PC-3 (cell line): ENCODE measurements at regions not wholly inside any gene's neighbourhood (a gene's known extent, or its start where the extent isn't known, plus 50 kb on each side); places are given as distances from the start of the nearest gene placed in this dataset.

Experiments
- ATAC-seq: fragments of 200-7000 bp; cut with Tn5 transposase; 2 replicates; pipeline ENCODE4 v1.9.1; 2020; ENCODE audit warnings: mild to moderate bottlenecking, moderate library complexity
- BruUV-seq: library from RNA; stranded (reverse); fragments of 400-500 nt; replicated peaks from 2 replicates; lab custom pipeline; 2021; lab: Mats Ljungman, UMichigan
- CTCF ChIA-PET: fragments of 300-600 bp; sonication (Branson Sonifier 250); formaldehyde crosslinking; loops from one replicate; lab custom pipeline; 2022; ENCODE audit warnings: antibody characterized with exemption; lab: Charles Lee
- POLR2A ChIA-PET: fragments of 300-600 bp; sonication (Branson Sonifier 250); formaldehyde crosslinking; loops from one replicate; lab custom pipeline; 2022; ENCODE audit warnings: antibody characterized with exemption; ENCODE audit not compliant: unreplicated experiment; lab: Charles Lee
- DNase-seq: peaks from one replicate; pipeline ENCODE4 v3.0.0-alpha.2; 2015
- H2AFZ ChIP-seq: fragments of 300-600 bp; sonication (generic); 2 replicates; pipeline ENCODE4 v1.6.0; 2016; ENCODE audit warnings: antibody characterized with exemption, low read length
- H3F3A ChIP-seq: fragments of 300-600 bp; sonication (generic); one replicate; pipeline ENCODE4 v1.6.0; 2017; ENCODE audit warnings: antibody characterized with exemption, low read length, control low read depth, mild to moderate bottlenecking; ENCODE audit not compliant: unreplicated experiment
- H3K27ac ChIP-seq: fragments of 300-600 bp; sonication (generic); 2 replicates; pipeline ENCODE4 v1.5.1; 2016; ENCODE audit warnings: mild to moderate bottlenecking, low read length
- H3K27me3 ChIP-seq: fragments of 300-600 bp; sonication (generic); 2 replicates; pipeline ENCODE4 v1.6.1; 2016; ENCODE audit warnings: low read length, mixed read lengths
- H3K36me3 ChIP-seq: fragments of 300-600 bp; sonication (generic); 2 replicates; pipeline ENCODE4 v1.6.1; 2016; ENCODE audit warnings: low read depth, mixed run types, low read length, mixed read lengths
- H3K4me1 ChIP-seq: fragments of 300-600 bp; sonication (generic); 2 replicates; pipeline ENCODE4 v1.5.1; 2016; ENCODE audit warnings: low read length; ENCODE audit not compliant: insufficient read depth
- H3K4me2 ChIP-seq: fragments of 300-600 bp; sonication (generic); 2 replicates; pipeline ENCODE4 v1.6.0; 2016; ENCODE audit warnings: low read length
- H3K4me3 ChIP-seq: fragments of 300-600 bp; sonication (generic); 2 replicates; pipeline ENCODE4 v1.5.1; 2016; ENCODE audit warnings: mild to moderate bottlenecking, low read length, mixed read lengths
- H3K79me2 ChIP-seq: fragments of 300-600 bp; sonication (generic); 2 replicates; pipeline ENCODE4 v1.6.1; 2017; ENCODE audit warnings: low read length, mixed read lengths
- H3K9ac ChIP-seq: fragments of 300-600 bp; sonication (generic); 2 replicates; pipeline ENCODE4 v1.6.0; 2016; ENCODE audit warnings: mild to moderate bottlenecking, low read length
- H3K9me2 ChIP-seq: fragments of 300-600 bp; sonication (generic); replicated peaks from 2 replicates; pipeline ENCODE4 v1.6.1; 2016; ENCODE audit warnings: mixed run types, low read length, mixed read lengths
- H3K9me3 ChIP-seq: fragments of 300-600 bp; sonication (generic); 2 replicates; pipeline ENCODE4 v1.6.1; 2016; ENCODE audit warnings: low read length, mixed read lengths
- H4K20me1 ChIP-seq: fragments of 300-600 bp; sonication (generic); 2 replicates; pipeline ENCODE4 v1.6.1; 2016; ENCODE audit warnings: low read length, mixed read lengths
- EZH2 ChIP-seq: fragments of 300-600 bp; sonication (generic); IDR thresholded peaks from one replicate; pipeline ENCODE4 v1.6.1; 2017; ENCODE audit warnings: antibody characterized with exemption, mild to moderate bottlenecking, low read length; ENCODE audit not compliant: unreplicated experiment
- EZH2phosphoT487 ChIP-seq: fragments of 300-600 bp; sonication (generic); IDR thresholded peaks from 2 replicates; pipeline ENCODE4 v1.6.1; 2018; ENCODE audit warnings: mild to moderate bottlenecking, antibody characterized with exemption, low read length, borderline replicate concordance
- intact Hi-C: fragments of 100-400 bp; cut with micrococcal nuclease; formaldehyde crosslinking; loops from 2 replicates; pipeline ENCODE4 v1.9.0; 2023
- TF ChIP-seq, protein P1 (sequence below): fragments of 300-600 bp; sonication (generic); conservative IDR thresholded peaks from 2 replicates; pipeline ENCODE4 v1.5.1; 2017; ENCODE audit warnings: antibody characterized with exemption, low read depth, mild to moderate bottlenecking, low read length

DNA sequence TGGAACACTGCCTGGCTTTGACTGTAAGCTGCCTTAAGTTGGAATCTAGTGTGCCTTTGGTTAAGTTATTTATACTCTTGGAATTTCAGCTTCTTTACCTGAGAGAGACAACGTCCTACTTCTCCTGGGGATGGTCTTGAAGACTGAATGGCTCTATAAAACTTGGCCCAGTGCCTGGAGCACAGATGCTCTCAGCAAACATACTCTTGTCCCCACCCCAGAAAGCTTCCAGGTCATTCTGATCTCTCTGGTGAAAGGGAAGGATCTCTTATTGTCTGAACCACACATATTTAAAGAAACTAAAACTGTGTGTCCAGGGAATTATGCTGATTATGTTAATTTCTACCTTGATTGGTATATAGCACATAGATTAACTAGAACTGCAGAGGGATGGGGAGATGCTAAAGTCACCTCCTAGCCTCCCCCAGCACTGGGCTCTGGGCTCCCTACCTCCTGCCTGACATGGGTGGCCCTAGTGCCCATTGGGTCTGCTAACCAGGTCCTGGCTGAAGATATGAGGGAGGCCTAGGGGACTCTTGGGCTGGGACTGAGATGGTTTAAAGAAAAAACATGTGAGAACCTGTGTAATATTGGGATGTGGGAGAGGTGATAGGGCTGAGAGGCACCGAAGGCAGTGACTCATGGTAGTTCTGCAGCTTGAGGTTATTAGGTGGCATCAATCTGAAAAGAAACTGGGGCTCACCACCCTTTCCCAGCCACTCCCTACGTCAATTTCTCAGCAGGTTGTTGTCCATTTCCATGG, 171.0 kb downstream of the RPLP1 start:
- no TSS peak for BruUV-seq
- Histone ChIP-seq H3K9me3 (no peaks in the 10 kb centered on the region), H3K79me2 (no peaks in the 10 kb centered on the region), H3K4me3 (no peak overlapping the region), H3K27ac (no peak overlapping the region), H3K36me3 (no peaks in the 10 kb centered on the region), H3K9ac (no peak overlapping the region), H3K27me3 (no peaks in the 10 kb centered on the region), H2AFZ (no peak overlapping the region), H3F3A (no peaks in the 10 kb centered on the region), H3K9me2 (no peaks in the 10 kb centered on the region), H3K4me1 (no peaks in the 10 kb centered on the region), H4K20me1 (no peaks in the 10 kb centered on the region), H3K4me2 (no peak overlapping the region)
- ChIA-PET POLR2A (no interaction called here), CTCF (no interaction called here)
- DNase-seq (no peak), ATAC-seq (no peak)
- TF ChIP-seq EZH2phosphoT487 (no peak), EZH2 (no peak)
- TF ChIP-seq, protein P1, sequence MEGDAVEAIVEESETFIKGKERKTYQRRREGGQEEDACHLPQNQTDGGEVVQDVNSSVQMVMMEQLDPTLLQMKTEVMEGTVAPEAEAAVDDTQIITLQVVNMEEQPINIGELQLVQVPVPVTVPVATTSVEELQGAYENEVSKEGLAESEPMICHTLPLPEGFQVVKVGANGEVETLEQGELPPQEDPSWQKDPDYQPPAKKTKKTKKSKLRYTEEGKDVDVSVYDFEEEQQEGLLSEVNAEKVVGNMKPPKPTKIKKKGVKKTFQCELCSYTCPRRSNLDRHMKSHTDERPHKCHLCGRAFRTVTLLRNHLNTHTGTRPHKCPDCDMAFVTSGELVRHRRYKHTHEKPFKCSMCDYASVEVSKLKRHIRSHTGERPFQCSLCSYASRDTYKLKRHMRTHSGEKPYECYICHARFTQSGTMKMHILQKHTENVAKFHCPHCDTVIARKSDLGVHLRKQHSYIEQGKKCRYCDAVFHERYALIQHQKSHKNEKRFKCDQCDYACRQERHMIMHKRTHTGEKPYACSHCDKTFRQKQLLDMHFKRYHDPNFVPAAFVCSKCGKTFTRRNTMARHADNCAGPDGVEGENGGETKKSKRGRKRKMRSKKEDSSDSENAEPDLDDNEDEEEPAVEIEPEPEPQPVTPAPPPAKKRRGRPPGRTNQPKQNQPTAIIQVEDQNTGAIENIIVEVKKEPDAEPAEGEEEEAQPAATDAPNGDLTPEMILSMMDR, result no peak
- intact Hi-C loops, result no loop called here

DNA sequence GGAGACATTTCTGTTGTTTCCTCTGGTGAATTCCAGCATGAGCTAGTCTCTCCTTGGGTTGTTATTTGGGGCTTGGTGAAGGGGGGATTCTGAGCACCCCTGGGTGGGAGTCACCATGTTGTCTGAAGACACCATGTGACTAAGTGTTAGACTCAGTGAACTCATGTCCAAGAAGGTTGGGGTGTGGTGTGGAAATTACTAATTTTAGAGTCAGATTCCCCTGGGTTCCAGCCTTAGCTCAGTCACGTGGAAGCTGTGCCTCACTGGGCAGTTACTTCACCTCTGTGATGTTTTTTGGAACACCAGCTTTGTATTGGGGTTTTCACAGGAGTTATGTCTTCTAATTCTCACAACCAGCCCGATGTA, 171.5 kb downstream of the RPLP1 start:
- no peak overlapping the region for H3K4me2 ChIP-seq

DNA sequence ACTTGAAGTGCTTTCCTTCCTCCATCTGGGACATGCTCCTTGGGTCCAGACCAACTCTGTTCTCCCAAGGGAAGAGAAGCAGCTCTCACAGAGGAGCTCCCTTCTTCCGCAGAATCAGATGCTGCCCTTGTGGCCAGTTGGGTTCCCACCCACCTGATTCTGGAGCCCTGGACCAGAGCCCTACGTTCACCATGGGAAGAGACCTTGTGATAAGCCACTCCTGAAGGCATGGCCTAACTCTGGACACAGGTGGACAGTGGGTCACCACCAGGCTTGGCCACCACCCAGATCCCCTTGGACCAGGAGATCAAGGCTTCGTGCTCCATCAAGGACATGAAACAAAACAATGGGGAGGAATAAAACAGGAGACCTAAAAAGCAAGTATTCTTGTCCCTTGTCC, 172.2 kb downstream of the RPLP1 start:
- H3K9ac ChIP-seq, result no peak overlapping the region
- TF ChIP-seq, protein P1, result no peak
- TF ChIP-seq EZH2phosphoT487, result no peak
- no peak for TF ChIP-seq EZH2
- no peaks in the 10 kb centered on the region for H3K9me3 ChIP-seq
- H4K20me1 ChIP-seq, result no peaks in the 10 kb centered on the region
- H3K4me1 ChIP-seq, result no peaks in the 10 kb centered on the region
- no peaks in the 10 kb centered on the region for H3K79me2 ChIP-seq
- ChIA-PET CTCF (no interaction called here), POLR2A (no interaction called here)
- no peak for ATAC-seq
- peaks cover 8% of the 10 kb centered on the region; the same call in 1 of the 2 replicates for H3K27me3 ChIP-seq
- no peak overlapping the region for H2AFZ ChIP-seq
- no peak overlapping the region for H3K27ac ChIP-seq
- H3K4me3 ChIP-seq, result no peak overlapping the region
- no peaks in the 10 kb centered on the region for H3K36me3 ChIP-seq
- intact Hi-C loops, result no loop called here
- BruUV-seq, result no TSS peak
- H3F3A ChIP-seq, result no peaks in the 10 kb centered on the region
- H3K9me2 ChIP-seq, result no peaks in the 10 kb centered on the region
- no peak overlapping the region for H3K4me2 ChIP-seq
- no peak for DNase-seq

More for the DNA sequence above, 171.5 kb downstream of the RPLP1 start:
- no peak overlapping the region for H3K4me3 ChIP-seq
- POLR2A ChIA-PET, result no interaction called here
- intact Hi-C loops, result no loop called here
- no TSS peak for BruUV-seq
- DNase-seq (no peak), ATAC-seq (no peak)
- H3F3A ChIP-seq, result no peaks in the 10 kb centered on the region
- no peaks in the 10 kb centered on the region for H3K9me3 ChIP-seq
- H3K36me3 ChIP-seq, result no peaks in the 10 kb centered on the region
- H3K79me2 ChIP-seq, result no peaks in the 10 kb centered on the region
- no peak overlapping the region for H3K9ac ChIP-seq
- TF ChIP-seq EZH2 (no peak), EZH2phosphoT487 (no peak)
- TF ChIP-seq, protein P1, result no peak
- no peaks in the 10 kb centered on the region for H3K9me2 ChIP-seq
- H3K27ac ChIP-seq, result no peak overlapping the region
- no peak overlapping the region for H2AFZ ChIP-seq
- CTCF ChIA-PET, result no interaction called here
- H4K20me1 ChIP-seq, result no peaks in the 10 kb centered on the region
- H3K4me1 ChIP-seq, result no peaks in the 10 kb centered on the region
- H3K27me3 ChIP-seq, result peaks cover 5% of the 10 kb centered on the region; the same call in 1 of the 2 replicates
